ENCODE measurements at regions not wholly inside any gene's neighbourhood (a gene's known extent, or its start where the extent isn't known, plus 50 kb on each side); places are given as distances from the start of the nearest gene placed in this dataset.

DNA sequence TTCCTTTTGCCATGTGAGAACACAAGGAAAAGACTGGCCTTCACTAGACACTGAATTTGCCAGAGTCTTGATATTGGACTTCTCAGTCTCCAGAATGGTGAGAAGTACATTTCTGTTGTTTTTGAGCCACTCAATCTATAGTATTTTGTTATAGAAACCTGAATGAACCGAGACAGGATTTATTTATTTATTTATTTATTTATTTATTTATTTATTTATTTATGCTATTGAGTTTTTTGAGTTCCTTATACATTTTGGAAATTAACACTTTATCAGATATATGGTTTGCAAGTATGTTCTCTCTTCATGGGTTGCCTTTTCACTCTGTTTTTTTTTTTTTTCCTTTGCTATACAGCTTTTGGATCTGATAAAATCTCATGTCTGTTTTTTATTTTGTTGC is 319.0 kb upstream of the PCDH20 start:
- no peak overlapping the region for H3K4me3 Mint-ChIP-seq
- no peak overlapping the region for H3K4ac ChIP-seq (ENCODE audit: low read depth, low read length)
- no peak overlapping the region for H3T11ph ChIP-seq (ENCODE audit: low read length)
- H3K9ac ChIP-seq (ENCODE audit: extremely low read depth, insufficient read length, low read length): no peak overlapping the region
- no peaks in the 10 kb centered on the region for H3K27me3 ChIP-seq (ENCODE audit: insufficient read depth, low read length)
- H3K79me1 ChIP-seq (ENCODE audit: insufficient read depth, low read depth, low read length, poor library complexity, severe bottlenecking): no peaks in the 10 kb centered on the region
- H4K8ac ChIP-seq (replicated peaks; ENCODE audit: insufficient read length, low read depth, low read length): no peak overlapping the region
- H3K36me3 Mint-ChIP-seq (ENCODE audit: insufficient read depth in 1 of 3, low read depth in 3 of 3): no peaks in the 10 kb centered on the region
- no peak overlapping the region for H4K5ac ChIP-seq (ENCODE audit: insufficient read length, low read depth, low read length)
- H2AK5ac ChIP-seq (ENCODE audit: insufficient read length, low read length): no peak overlapping the region
- no peaks in the 10 kb centered on the region for H3K27me3 Mint-ChIP-seq (ENCODE audit: low read depth)
- no peak overlapping the region for H2BK15ac ChIP-seq (ENCODE audit: low read depth, low read length)
- H3K27ac ChIP-seq (ENCODE audit: insufficient read length, low read depth, low read length): no peak overlapping the region
- no peak overlapping the region for H3K14ac ChIP-seq (ENCODE audit: insufficient read depth, low read length)
- no peak overlapping the region for H3K18ac ChIP-seq (ENCODE audit: insufficient read length, low read depth, low read length)
- H2BK12ac ChIP-seq (ENCODE audit: insufficient read length, low read depth, low read length): no peak overlapping the region
- H3K23me2 ChIP-seq (ENCODE audit: insufficient read length, low read depth, low read length, poor library complexity, severe bottlenecking): no peaks in the 10 kb centered on the region
- no peak for TF ChIP-seq CTCF (conservative IDR thresholded peaks at IDR 0.05)
- no peak overlapping the region for H2BK5ac ChIP-seq (ENCODE audit: insufficient read length, low read length)
- no peak overlapping the region for H2AFZ ChIP-seq (ENCODE audit: low read length)
- H3K56ac ChIP-seq (ENCODE audit: insufficient read length, low read depth, low read length): no peak overlapping the region
- no peak for DNase-seq
- H3K9me3 Mint-ChIP-seq: no peaks in the 10 kb centered on the region; a peak in 1 of 5 replicates
- WGBS (ENCODE audit: extremely low coverage, insufficient read length, low lambda C conversion rate): no CpG with 5 or more reads among the region's 1 CpG
- no peak overlapping the region for H4K91ac ChIP-seq (ENCODE audit: insufficient read length, low read depth, low read length)
- no peaks in the 10 kb centered on the region for H3K9me3 ChIP-seq (ENCODE audit: control insufficient read depth, low read depth, low read length)
- H3K23ac ChIP-seq (ENCODE audit: insufficient read length, low read depth, low read length): no peak overlapping the region
- H3K4me1 Mint-ChIP-seq: no peaks in the 10 kb centered on the region
- H3K4me2 ChIP-seq (ENCODE audit: insufficient read depth, insufficient read length, low read length): no peak overlapping the region
- no peaks in the 10 kb centered on the region for H4K20me1 ChIP-seq (ENCODE audit: control insufficient read depth, insufficient read depth, insufficient read length)
- H2BK120ac ChIP-seq (ENCODE audit: low read depth, low read length, poor library complexity, severe bottlenecking): no peak overlapping the region
- no peak overlapping the region for H3K27ac Mint-ChIP-seq
- no peaks in the 10 kb centered on the region for H3K79me2 ChIP-seq (ENCODE audit: insufficient read depth, low read length)
- no peaks in the 10 kb centered on the region for H3K4me1 ChIP-seq (ENCODE audit: insufficient read depth, low read length)
- no peak overlapping the region for H2BK20ac ChIP-seq (ENCODE audit: low read depth, low read length, poor library complexity, severe bottlenecking)
